SHP77 (cell line): ENCODE measurements at regions not wholly inside any gene's neighbourhood (a gene's known extent, or its start where the extent isn't known, plus 50 kb on each side); places are given as distances from the start of the nearest gene placed in this dataset.

ENCODE experiments used
- DNase-seq, 2 experiments: peaks; one replicate each; lab custom pipeline; 2025; lab: John Stamatoyannopoulos, UW

- DNase-seq = no peak
Measured at GRCh38 chr1:163655565-163655964, 333.8 kb downstream of the NUF2 start.

GRCh38 chr1:163656095-163656759 is 334.5 kb downstream of the NUF2 start:
- DNase-seq = peak in 1 of 2 experiments; percentile 17

- no peak for DNase-seq
Measured at GRCh38 chr1:163657719-163658118, 336.0 kb downstream of the NUF2 start.

GRCh38 chr1:163661391-163661790 is 339.6 kb downstream of the NUF2 start:
- peak in 1 of 2 experiments; percentile 13 for DNase-seq

- DNase-seq = no peak
Measured at GRCh38 chr1:163664671-163665335, 343.0 kb downstream of the NUF2 start.

GRCh38 chr1:163668472-163668871 is 346.7 kb downstream of the NUF2 start:
- no peak for DNase-seq

- DNase-seq = no peak
Measured at GRCh38 chr1:163670989-163671757, 349.4 kb downstream of the NUF2 start.

GRCh38 chr1:163672976-163673758 is 351.4 kb downstream of the NUF2 start:
- no peak for DNase-seq

GRCh38 chr1:163673759-163674151 is 352.0 kb downstream of the NUF2 start:
- no peak for DNase-seq

- DNase-seq = no peak
Measured at GRCh38 chr1:163674236-163674635, 352.5 kb downstream of the NUF2 start.

- no peak for DNase-seq
Measured at GRCh38 chr1:163684785-163685184, 363.0 kb downstream of the NUF2 start.

- no peak for DNase-seq
Measured at GRCh38 chr1:163692266-163692665, 370.5 kb downstream of the NUF2 start.

- DNase-seq = no peak
Measured at GRCh38 chr1:163697137-163697536, 375.4 kb downstream of the NUF2 start.

GRCh38 chr1:163701783-163702374 is 380.1 kb downstream of the NUF2 start:
- DNase-seq = no peak

- DNase-seq = no peak
Measured at GRCh38 chr1:163703794-163704193, 382.0 kb downstream of the NUF2 start.

GRCh38 chr1:163706915-163707314 is 385.2 kb downstream of the NUF2 start:
- no peak for DNase-seq

GRCh38 chr1:163709636-163710035 is 387.9 kb downstream of the NUF2 start:
- DNase-seq = no peak

GRCh38 chr1:163712321-163712720 is 390.6 kb downstream of the NUF2 start:
- no peak for DNase-seq

GRCh38 chr1:163720294-163720693 is 398.5 kb downstream of the NUF2 start:
- no peak for DNase-seq

- DNase-seq = no peak
Measured at GRCh38 chr1:163725551-163725950, 403.8 kb downstream of the NUF2 start.

GRCh38 chr1:163730411-163730821 is 408.7 kb downstream of the NUF2 start:
- no peak for DNase-seq

- no peak for DNase-seq
Measured at GRCh38 chr1:163737261-163737660, 415.5 kb downstream of the NUF2 start.
